ENCODE measurements at regions not wholly inside any gene's neighbourhood (a gene's known extent, or its start where the extent isn't known, plus 50 kb on each side); places are given as distances from the start of the nearest gene placed in this dataset.
"Not testable (repeated sequence)": the region's sequence is repeated elsewhere in the genome, so short reads cannot be mapped to it uniquely, and the experiment has no call there.

DNA sequence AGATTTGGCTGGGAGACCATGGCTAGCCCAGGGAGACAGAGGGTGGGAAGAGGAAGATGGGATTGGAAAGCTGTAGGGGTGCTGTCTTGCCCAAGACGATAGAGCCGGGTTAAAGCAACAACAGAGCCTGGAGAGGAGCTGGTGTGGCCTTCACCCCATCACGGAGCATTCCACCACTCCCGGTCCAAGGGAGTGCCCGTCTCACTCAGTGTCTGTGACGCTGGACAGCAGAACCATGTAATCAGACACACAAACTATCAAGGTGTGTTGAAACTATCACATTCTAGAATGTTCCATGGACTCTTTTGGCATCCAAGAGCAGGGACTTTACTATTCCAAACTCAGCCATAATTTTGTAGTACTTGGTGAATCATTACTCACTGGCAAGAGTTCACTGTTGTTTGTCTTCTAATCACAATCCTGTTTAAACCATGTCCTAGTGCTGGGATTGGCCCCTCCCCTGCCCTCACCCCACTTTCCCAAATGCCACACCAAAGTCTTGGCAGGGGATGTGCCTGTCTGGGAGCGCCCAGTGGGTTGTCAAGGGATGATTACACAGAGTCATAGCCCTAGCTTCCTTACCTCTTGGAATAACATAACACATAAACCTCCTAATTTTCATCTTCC lies 187.4 kb downstream of the LAT start:
- TF ChIP-seq, protein P1, sequence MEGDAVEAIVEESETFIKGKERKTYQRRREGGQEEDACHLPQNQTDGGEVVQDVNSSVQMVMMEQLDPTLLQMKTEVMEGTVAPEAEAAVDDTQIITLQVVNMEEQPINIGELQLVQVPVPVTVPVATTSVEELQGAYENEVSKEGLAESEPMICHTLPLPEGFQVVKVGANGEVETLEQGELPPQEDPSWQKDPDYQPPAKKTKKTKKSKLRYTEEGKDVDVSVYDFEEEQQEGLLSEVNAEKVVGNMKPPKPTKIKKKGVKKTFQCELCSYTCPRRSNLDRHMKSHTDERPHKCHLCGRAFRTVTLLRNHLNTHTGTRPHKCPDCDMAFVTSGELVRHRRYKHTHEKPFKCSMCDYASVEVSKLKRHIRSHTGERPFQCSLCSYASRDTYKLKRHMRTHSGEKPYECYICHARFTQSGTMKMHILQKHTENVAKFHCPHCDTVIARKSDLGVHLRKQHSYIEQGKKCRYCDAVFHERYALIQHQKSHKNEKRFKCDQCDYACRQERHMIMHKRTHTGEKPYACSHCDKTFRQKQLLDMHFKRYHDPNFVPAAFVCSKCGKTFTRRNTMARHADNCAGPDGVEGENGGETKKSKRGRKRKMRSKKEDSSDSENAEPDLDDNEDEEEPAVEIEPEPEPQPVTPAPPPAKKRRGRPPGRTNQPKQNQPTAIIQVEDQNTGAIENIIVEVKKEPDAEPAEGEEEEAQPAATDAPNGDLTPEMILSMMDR (conservative IDR thresholded peaks at IDR 0.05; ENCODE audit: low read length): not testable (repeated sequence)
- not testable (repeated sequence) for TF ChIP-seq EZH2phosphoT487 (IDR thresholded peaks at IDR 0.05; ENCODE audit: borderline replicate concordance)

Data from Loucy (cell line).